PC-9 (cell line): ENCODE measurements at regions not wholly inside any gene's neighbourhood (a gene's known extent, or its start where the extent isn't known, plus 50 kb on each side); places are given as distances from the start of the nearest gene placed in this dataset.
"Not testable (repeated sequence)": the region's sequence is repeated elsewhere in the genome, so short reads cannot be mapped to it uniquely, and the experiment has no call there.

Experiments used
- BruUV-seq: library from RNA; stranded (reverse); fragments of 400-500 nt; replicated peaks from 2 replicates; lab custom pipeline; 2021; lab: Mats Ljungman, UMichigan
- CTCF ChIA-PET: fragments of 300-600 bp; sonication (Branson Sonifier 250); formaldehyde crosslinking; loops from one replicate; lab custom pipeline; 2022; ENCODE audit warnings: antibody characterized with exemption; lab: Charles Lee
- POLR2A ChIA-PET: fragments of 300-600 bp; sonication (Branson Sonifier 250); formaldehyde crosslinking; loops from one replicate; lab custom pipeline; 2022; ENCODE audit warnings: antibody characterized with exemption; ENCODE audit not compliant: unreplicated experiment; lab: Charles Lee
- DNase-seq, 2 experiments: peaks; one replicate each; pipeline versions ENCODE4 v3.0.0 to v3.0.0-alpha.2; 2015 to 2022; ENCODE audit warnings: mixed read lengths in 1 of 2
- H2AFZ ChIP-seq: fragments of 200-600 bp; sonication (generic); 2 replicates; pipeline ENCODE4 v1.8.1; 2017; ENCODE audit warnings: antibody characterized with exemption
- H3F3A ChIP-seq: fragments of 200-600 bp; sonication (generic); 2 replicates; pipeline ENCODE4 v1.8.1; 2017; ENCODE audit warnings: antibody characterized with exemption, mild to moderate bottlenecking, low read depth; ENCODE audit not compliant: insufficient read depth
- H3K27ac ChIP-seq: fragments of 200-600 bp; sonication (generic); 2 replicates; pipeline ENCODE4 v1.6.1; 2016; ENCODE audit warnings: mixed run types
- H3K27me3 ChIP-seq: fragments of 200-600 bp; sonication (generic); 2 replicates; pipeline ENCODE4 v1.6.1; 2016; ENCODE audit warnings: low read depth, mixed run types; ENCODE audit not compliant: insufficient read depth
- H3K36me3 ChIP-seq: fragments of 200-600 bp; sonication (generic); 2 replicates; pipeline ENCODE4 v1.6.1; 2016; ENCODE audit warnings: low read depth, mixed run types
- H3K4me1 ChIP-seq: fragments of 200-600 bp; sonication (generic); replicated peaks from 2 replicates; pipeline ENCODE4 v1.6.1; 2016; ENCODE audit warnings: mixed run types; ENCODE audit not compliant: insufficient read depth
- H3K4me2 ChIP-seq: fragments of 200-600 bp; sonication (generic); 2 replicates; pipeline ENCODE4 v1.6.1; 2017; ENCODE audit warnings: mixed run types
- H3K4me3 ChIP-seq: fragments of 200-600 bp; sonication (generic); 2 replicates; pipeline ENCODE4 v1.6.1; 2016; ENCODE audit warnings: mixed run types
- H3K79me2 ChIP-seq: fragments of 200-600 bp; sonication (generic); 2 replicates; pipeline ENCODE4 v1.6.1; 2017; ENCODE audit warnings: low read depth, mixed run types
- H3K9me2 ChIP-seq: fragments of 200-600 bp; sonication (generic); 2 replicates; pipeline ENCODE4 v1.8.1; 2017; ENCODE audit warnings: mild to moderate bottlenecking; ENCODE audit not compliant: insufficient read depth
- H3K9me3 ChIP-seq: fragments of 200-600 bp; sonication (generic); 2 replicates; pipeline ENCODE4 v1.8.1; 2016; ENCODE audit warnings: low read depth; ENCODE audit not compliant: insufficient read depth
- H4K20me1 ChIP-seq: fragments of 200-600 bp; sonication (generic); 2 replicates; pipeline ENCODE4 v1.8.1; 2017; ENCODE audit not compliant: insufficient read depth
- CTCF ChIP-seq: fragments of 200-600 bp; sonication (generic); conservative IDR thresholded peaks from 2 replicates; pipeline ENCODE4 v1.6.1; 2017; ENCODE audit warnings: mixed run types, antibody characterized with exemption, mild to moderate bottlenecking, moderate library complexity
- EZH2 ChIP-seq: fragments of 200-600 bp; sonication (generic); IDR thresholded peaks from 2 replicates; pipeline ENCODE4 v1.8.0; 2017; ENCODE audit warnings: antibody characterized with exemption, low read depth
- intact Hi-C: fragments of 100-400 bp; cut with micrococcal nuclease; formaldehyde crosslinking; loops from one replicate; pipeline ENCODE4 v1.10.0; 2022; ENCODE audit not compliant: unreplicated experiment

GRCh38 chr22:11611876-11612275 is 3916.1 kb upstream of the OR11H1 start:
- H3K4me2 ChIP-seq, H3F3A ChIP-seq, H4K20me1 ChIP-seq, H3K4me1 ChIP-seq, H3K36me3 ChIP-seq, DNase-seq, H3K4me3 ChIP-seq, BruUV-seq, intact Hi-C loops, CTCF ChIA-PET, H3K9me2 ChIP-seq, H2AFZ ChIP-seq, POLR2A ChIA-PET, H3K79me2 ChIP-seq, H3K27ac ChIP-seq, H3K9me3 ChIP-seq: not testable (repeated sequence)
- H3K27me3 ChIP-seq: peaks cover 30% of the 10 kb centered on the region

GRCh38 chr22:11613081-11613897 is 3914.7 kb upstream of the OR11H1 start:
- H3K27me3 ChIP-seq: peaks cover 20% of the 10 kb centered on the region; the same call in 1 of the 2 replicates
- BruUV-seq, H3F3A ChIP-seq, H3K9me3 ChIP-seq, H3K4me2 ChIP-seq, H3K36me3 ChIP-seq, H4K20me1 ChIP-seq, H2AFZ ChIP-seq, CTCF ChIA-PET, H3K4me1 ChIP-seq, POLR2A ChIA-PET, H3K9me2 ChIP-seq, H3K27ac ChIP-seq, H3K79me2 ChIP-seq, intact Hi-C loops, H3K4me3 ChIP-seq, DNase-seq: not testable (repeated sequence)

GRCh38 chr22:11613898-11614755 is 3913.9 kb upstream of the OR11H1 start:
- BruUV-seq: no TSS peak
- peaks cover 15% of the 10 kb centered on the region; the same call in 1 of the 2 replicates for H3K27me3 ChIP-seq
- H3K27ac ChIP-seq: no peak overlapping the region
- H3K79me2 ChIP-seq: no peaks in the 10 kb centered on the region
- no peak for DNase-seq
- H3K4me3 ChIP-seq: no peak overlapping the region
- ChIA-PET CTCF (no interaction called here), POLR2A (no interaction called here)
- H2AFZ ChIP-seq: no peak overlapping the region
- H3K4me1 ChIP-seq: no peaks in the 10 kb centered on the region
- no peaks in the 10 kb centered on the region for H3K9me2 ChIP-seq
- H3K4me2 ChIP-seq: no peak overlapping the region
- TF ChIP-seq EZH2: no peak
- no peak for TF ChIP-seq CTCF
- no peaks in the 10 kb centered on the region for H3F3A ChIP-seq
- no peaks in the 10 kb centered on the region for H3K36me3 ChIP-seq
- no peaks in the 10 kb centered on the region for H3K9me3 ChIP-seq
- intact Hi-C loops: no loop called here
- no peaks in the 10 kb centered on the region for H4K20me1 ChIP-seq

- intact Hi-C loops, H3K9me3 ChIP-seq, H3K4me3 ChIP-seq, H3K27ac ChIP-seq, H3K4me2 ChIP-seq, H3K79me2 ChIP-seq, BruUV-seq, CTCF ChIA-PET, H3F3A ChIP-seq, H3K4me1 ChIP-seq, H2AFZ ChIP-seq, H4K20me1 ChIP-seq, H3K36me3 ChIP-seq, DNase-seq, H3K9me2 ChIP-seq, POLR2A ChIA-PET: not testable (repeated sequence)
- peaks cover 17% of the 10 kb centered on the region for H3K27me3 ChIP-seq
These were observed 3913.1 kb upstream of the OR11H1 start for GRCh38 chr22:11614798-11615433.
